Panc1 (cell line): ENCODE measurements at regions not wholly inside any gene's neighbourhood (a gene's known extent, or its start where the extent isn't known, plus 50 kb on each side); places are given as distances from the start of the nearest gene placed in this dataset.
A peak's percentile ranks its signal among the peaks of the same experiment; 100 is the strongest.

Experiments used
- ATAC-seq: fragments of 200-7000 bp; cut with Tn5 transposase; 2 replicates; pipeline ENCODE4 v1.9.1; 2020; ENCODE audit warnings: mild to moderate bottlenecking, moderate library complexity
- BruUV-seq: library from RNA; stranded (reverse); fragments of 400-500 nt; replicated peaks from 2 replicates; lab custom pipeline; 2021; lab: Mats Ljungman, UMichigan
- CTCF ChIA-PET: fragments of 300-600 bp; sonication (Branson Sonifier 250); formaldehyde crosslinking; loops from one replicate; lab custom pipeline; 2022; ENCODE audit warnings: antibody characterized with exemption; lab: Charles Lee
- POLR2A ChIA-PET: fragments of 300-600 bp; sonication (Branson Sonifier 250); formaldehyde crosslinking; loops from one replicate; lab custom pipeline; 2022; ENCODE audit warnings: antibody characterized with exemption; lab: Charles Lee
- DNase-seq: peaks from one replicate; pipeline ENCODE4 v3.0.0-alpha.2; 2010; ENCODE audit warnings: low read depth, low spot score
- H3K27ac ChIP-seq: 2 replicates; pipeline ENCODE4 v1.5.1; 2011; ENCODE audit warnings: mild to moderate bottlenecking, low read length, inconsistent platforms
- H3K27me3 ChIP-seq: fragments of 200-500 bp; sonication (Bioruptor generic); 2 replicates; pipeline ENCODE4 v1.6.0; 2014; ENCODE audit warnings: low read length, inconsistent platforms; ENCODE audit not compliant: control insufficient read depth, insufficient read depth
- H3K36me3 ChIP-seq: fragments of 200-500 bp; sonication (Bioruptor generic); 2 replicates; pipeline ENCODE4 v1.5.1; 2014; ENCODE audit warnings: inconsistent platforms, mild to moderate bottlenecking, low read length, moderate library complexity; ENCODE audit not compliant: control insufficient read depth, insufficient read depth
- H3K4me1 ChIP-seq: 2 replicates; pipeline ENCODE4 v1.5.1; 2011; ENCODE audit warnings: inconsistent platforms, mild to moderate bottlenecking, low read length, moderate library complexity; ENCODE audit not compliant: control insufficient read depth, insufficient read depth
- H3K4me3 ChIP-seq, 2 experiments: 2 replicates each; pipeline ENCODE4 v1.5.1; 2011 to 2012; ENCODE audit warnings: low read depth in 2 of 2, low read length in 2 of 2, mild to moderate bottlenecking in 2 of 2, inconsistent platforms in 1 of 2, moderate library complexity in 1 of 2
- H3K9me3 ChIP-seq: fragments of 200-500 bp; sonication (Bioruptor generic); 2 replicates; pipeline ENCODE4 v1.5.1; 2014; ENCODE audit warnings: low read depth, mild to moderate bottlenecking, inconsistent platforms, low read length, moderate library complexity; ENCODE audit not compliant: control insufficient read depth, insufficient read depth
- POLR2AphosphoS5 ChIP-seq: IDR thresholded peaks from 2 replicates; pipeline ENCODE4 v1.6.1; 2012; ENCODE audit warnings: mild to moderate bottlenecking, low read depth, low read length, moderate library complexity
- SIN3A ChIP-seq: IDR thresholded peaks from 2 replicates; pipeline ENCODE4 v1.6.1; 2012; ENCODE audit warnings: low read depth, mild to moderate bottlenecking, low read length, moderate library complexity, borderline replicate concordance; ENCODE audit not compliant: insufficient read depth
- TCF7L2 ChIP-seq: IDR thresholded peaks from 2 replicates; pipeline ENCODE4 v1.6.1; 2011; ENCODE audit warnings: mild to moderate bottlenecking, low read depth, low read length, inconsistent platforms
- in situ Hi-C: cut with HindIII; loops from 2 replicates; pipeline ENCODE4 v1.10.0; 2016; ENCODE audit warnings: low sequenced_read_pairs, low pct_unique_long_range_greater_than_20kb
- intact Hi-C: fragments of 100-400 bp; cut with micrococcal nuclease; formaldehyde crosslinking; loops from one replicate; pipeline ENCODE4 v1.10.0; 2022; ENCODE audit not compliant: unreplicated experiment
- TF ChIP-seq, protein P1 (sequence below), 2 experiments: IDR thresholded peaks; 2 replicates each; pipeline ENCODE4 v1.6.1; 2011 to 2012; ENCODE audit warnings: low read depth in 2 of 2, control low read depth in 1 of 2, low read length in 1 of 2, mild to moderate bottlenecking in 1 of 2, moderate library complexity in 1 of 2; ENCODE audit not compliant: insufficient read depth in 1 of 2
- TF ChIP-seq, protein P2 (sequence below): fragments of 450-650 bp; IDR thresholded peaks from 2 replicates; pipeline ENCODE4 v1.5.1; 2017; ENCODE audit warnings: mild to moderate bottlenecking

GRCh38 chr10:78470267-78471103 is 436.8 kb downstream of the RPS24 start:
- Histone ChIP-seq H3K27ac (no peak overlapping the region; the same call in 1 of the 2 replicates), H3K27me3 (no peaks in the 10 kb centered on the region), H3K4me1 (no peaks in the 10 kb centered on the region), H3K4me3 (no peak overlapping the region), H3K36me3 (no peaks in the 10 kb centered on the region), H3K9me3 (no peaks in the 10 kb centered on the region)
- DNase-seq (no peak), ATAC-seq (peak; percentile 23; the same call in 1 of the 2 replicates)
- intact Hi-C loops (no loop called here), in situ Hi-C loops (no loop called here)
- no TSS peak for BruUV-seq
- TF ChIP-seq POLR2AphosphoS5 (no peak), TCF7L2 (no peak), SIN3A (no peak)
- TF ChIP-seq, protein P1, sequence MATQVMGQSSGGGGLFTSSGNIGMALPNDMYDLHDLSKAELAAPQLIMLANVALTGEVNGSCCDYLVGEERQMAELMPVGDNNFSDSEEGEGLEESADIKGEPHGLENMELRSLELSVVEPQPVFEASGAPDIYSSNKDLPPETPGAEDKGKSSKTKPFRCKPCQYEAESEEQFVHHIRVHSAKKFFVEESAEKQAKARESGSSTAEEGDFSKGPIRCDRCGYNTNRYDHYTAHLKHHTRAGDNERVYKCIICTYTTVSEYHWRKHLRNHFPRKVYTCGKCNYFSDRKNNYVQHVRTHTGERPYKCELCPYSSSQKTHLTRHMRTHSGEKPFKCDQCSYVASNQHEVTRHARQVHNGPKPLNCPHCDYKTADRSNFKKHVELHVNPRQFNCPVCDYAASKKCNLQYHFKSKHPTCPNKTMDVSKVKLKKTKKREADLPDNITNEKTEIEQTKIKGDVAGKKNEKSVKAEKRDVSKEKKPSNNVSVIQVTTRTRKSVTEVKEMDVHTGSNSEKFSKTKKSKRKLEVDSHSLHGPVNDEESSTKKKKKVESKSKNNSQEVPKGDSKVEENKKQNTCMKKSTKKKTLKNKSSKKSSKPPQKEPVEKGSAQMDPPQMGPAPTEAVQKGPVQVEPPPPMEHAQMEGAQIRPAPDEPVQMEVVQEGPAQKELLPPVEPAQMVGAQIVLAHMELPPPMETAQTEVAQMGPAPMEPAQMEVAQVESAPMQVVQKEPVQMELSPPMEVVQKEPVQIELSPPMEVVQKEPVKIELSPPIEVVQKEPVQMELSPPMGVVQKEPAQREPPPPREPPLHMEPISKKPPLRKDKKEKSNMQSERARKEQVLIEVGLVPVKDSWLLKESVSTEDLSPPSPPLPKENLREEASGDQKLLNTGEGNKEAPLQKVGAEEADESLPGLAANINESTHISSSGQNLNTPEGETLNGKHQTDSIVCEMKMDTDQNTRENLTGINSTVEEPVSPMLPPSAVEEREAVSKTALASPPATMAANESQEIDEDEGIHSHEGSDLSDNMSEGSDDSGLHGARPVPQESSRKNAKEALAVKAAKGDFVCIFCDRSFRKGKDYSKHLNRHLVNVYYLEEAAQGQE (IDR thresholded peaks at IDR 0.05; ENCODE audit: insufficient read depth in 1 of 2, low read depth in 2 of 2, low read length in 1 of 2): no peak
- TF ChIP-seq, protein P2, sequence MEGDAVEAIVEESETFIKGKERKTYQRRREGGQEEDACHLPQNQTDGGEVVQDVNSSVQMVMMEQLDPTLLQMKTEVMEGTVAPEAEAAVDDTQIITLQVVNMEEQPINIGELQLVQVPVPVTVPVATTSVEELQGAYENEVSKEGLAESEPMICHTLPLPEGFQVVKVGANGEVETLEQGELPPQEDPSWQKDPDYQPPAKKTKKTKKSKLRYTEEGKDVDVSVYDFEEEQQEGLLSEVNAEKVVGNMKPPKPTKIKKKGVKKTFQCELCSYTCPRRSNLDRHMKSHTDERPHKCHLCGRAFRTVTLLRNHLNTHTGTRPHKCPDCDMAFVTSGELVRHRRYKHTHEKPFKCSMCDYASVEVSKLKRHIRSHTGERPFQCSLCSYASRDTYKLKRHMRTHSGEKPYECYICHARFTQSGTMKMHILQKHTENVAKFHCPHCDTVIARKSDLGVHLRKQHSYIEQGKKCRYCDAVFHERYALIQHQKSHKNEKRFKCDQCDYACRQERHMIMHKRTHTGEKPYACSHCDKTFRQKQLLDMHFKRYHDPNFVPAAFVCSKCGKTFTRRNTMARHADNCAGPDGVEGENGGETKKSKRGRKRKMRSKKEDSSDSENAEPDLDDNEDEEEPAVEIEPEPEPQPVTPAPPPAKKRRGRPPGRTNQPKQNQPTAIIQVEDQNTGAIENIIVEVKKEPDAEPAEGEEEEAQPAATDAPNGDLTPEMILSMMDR: no peak
- ChIA-PET POLR2A (no interaction called here), CTCF (no interaction called here)

DNA sequence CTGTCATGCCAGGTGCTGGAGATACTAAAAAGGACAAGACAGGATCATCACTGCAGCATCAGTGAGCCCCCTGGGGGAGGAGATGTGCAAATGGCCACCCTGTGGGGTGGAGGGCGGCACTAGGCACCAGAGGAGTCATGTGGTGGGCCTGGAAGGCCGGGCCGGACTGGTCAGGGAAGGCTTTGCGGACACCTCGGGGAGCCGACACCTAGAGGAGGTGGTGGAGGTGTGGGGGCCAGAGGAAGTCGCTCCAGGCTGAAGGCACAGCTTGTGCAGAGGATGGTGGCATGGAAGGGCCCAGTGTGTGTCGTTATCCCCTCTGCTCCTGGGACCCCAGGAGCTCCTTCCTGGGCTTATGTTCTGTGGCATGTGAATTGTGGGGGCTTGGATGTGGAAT is 437.7 kb downstream of the RPS24 start:
- no TSS peak for BruUV-seq
- intact Hi-C loops (no loop called here), in situ Hi-C loops (no loop called here)
- no peaks in the 10 kb centered on the region for H3K27me3 ChIP-seq
- TF ChIP-seq TCF7L2 (no peak), SIN3A (no peak)
- TF ChIP-seq, protein P2: no peak
- H3K4me1 ChIP-seq: no peaks in the 10 kb centered on the region
- no peak overlapping the region for H3K4me3 ChIP-seq
- ATAC-seq: peak; percentile 23; the same call in 1 of the 2 replicates
- CTCF ChIA-PET: no interaction called here
- H3K27ac ChIP-seq: no peak overlapping the region
- H3K9me3 ChIP-seq: no peaks in the 10 kb centered on the region
- POLR2A ChIA-PET: no interaction called here
- no peaks in the 10 kb centered on the region for H3K36me3 ChIP-seq
- DNase-seq: no peak
